ENCODE measurements at regions not wholly inside any gene's neighbourhood (a gene's known extent, or its start where the extent isn't known, plus 50 kb on each side); places are given as distances from the start of the nearest gene placed in this dataset.

DNA sequence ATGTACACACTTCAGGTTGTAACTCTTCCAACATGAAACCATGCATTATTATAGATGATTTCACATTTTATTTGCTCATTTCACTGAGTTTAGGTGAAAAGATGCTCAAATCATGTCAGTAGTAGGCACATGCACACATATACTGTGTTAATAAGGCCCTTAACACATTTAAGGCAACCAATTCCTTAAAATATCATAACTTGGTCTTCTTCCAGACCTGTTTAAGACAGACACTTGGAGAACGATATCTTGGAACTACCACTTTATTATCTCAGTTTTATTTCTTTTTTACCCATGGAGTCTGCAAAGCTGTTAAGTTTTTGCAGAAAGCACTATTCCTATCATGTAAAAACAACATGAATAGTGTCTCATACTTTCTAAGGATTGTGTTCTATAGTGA, 395.2 kb upstream of the MIR17HG start:
- TF ChIP-seq, protein P1, sequence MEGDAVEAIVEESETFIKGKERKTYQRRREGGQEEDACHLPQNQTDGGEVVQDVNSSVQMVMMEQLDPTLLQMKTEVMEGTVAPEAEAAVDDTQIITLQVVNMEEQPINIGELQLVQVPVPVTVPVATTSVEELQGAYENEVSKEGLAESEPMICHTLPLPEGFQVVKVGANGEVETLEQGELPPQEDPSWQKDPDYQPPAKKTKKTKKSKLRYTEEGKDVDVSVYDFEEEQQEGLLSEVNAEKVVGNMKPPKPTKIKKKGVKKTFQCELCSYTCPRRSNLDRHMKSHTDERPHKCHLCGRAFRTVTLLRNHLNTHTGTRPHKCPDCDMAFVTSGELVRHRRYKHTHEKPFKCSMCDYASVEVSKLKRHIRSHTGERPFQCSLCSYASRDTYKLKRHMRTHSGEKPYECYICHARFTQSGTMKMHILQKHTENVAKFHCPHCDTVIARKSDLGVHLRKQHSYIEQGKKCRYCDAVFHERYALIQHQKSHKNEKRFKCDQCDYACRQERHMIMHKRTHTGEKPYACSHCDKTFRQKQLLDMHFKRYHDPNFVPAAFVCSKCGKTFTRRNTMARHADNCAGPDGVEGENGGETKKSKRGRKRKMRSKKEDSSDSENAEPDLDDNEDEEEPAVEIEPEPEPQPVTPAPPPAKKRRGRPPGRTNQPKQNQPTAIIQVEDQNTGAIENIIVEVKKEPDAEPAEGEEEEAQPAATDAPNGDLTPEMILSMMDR (conservative IDR thresholded peaks at IDR 0.05; ENCODE audit: low read depth, low read length), result no peak
- no peak for TF ChIP-seq EZH2 (IDR thresholded peaks at IDR 0.05; ENCODE audit: borderline replicate concordance, low read depth, low read length, poor library complexity, severe bottlenecking)

Data from A673 (cell line).